Testis (tissue), 2 donors: ENCODE measurements at regions not wholly inside any gene's neighbourhood (a gene's known extent, or its start where the extent isn't known, plus 50 kb on each side); places are given as distances from the start of the nearest gene placed in this dataset.

Experiments
- POLR2A ChIP-seq: fragments of 450-650 bp; IDR thresholded peaks from one replicate; pipeline ENCODE4 v1.6.1; 2017; ENCODE audit warnings: antibody characterized with exemption, mild to moderate bottlenecking, moderate library complexity
- TF ChIP-seq, protein P1 (sequence below), 3 experiments: fragments of 450-650 bp in 2 of 3; fragments of 200-600 bp in 1 of 3; sonication (generic) in 1 of 3; IDR thresholded peaks; one replicate each; pipeline ENCODE4 v1.5.1; 2016 to 2019; ENCODE audit warnings: antibody characterized with exemption in 3 of 3, mild to moderate bottlenecking in 2 of 3, moderate library complexity in 1 of 3

DNA sequence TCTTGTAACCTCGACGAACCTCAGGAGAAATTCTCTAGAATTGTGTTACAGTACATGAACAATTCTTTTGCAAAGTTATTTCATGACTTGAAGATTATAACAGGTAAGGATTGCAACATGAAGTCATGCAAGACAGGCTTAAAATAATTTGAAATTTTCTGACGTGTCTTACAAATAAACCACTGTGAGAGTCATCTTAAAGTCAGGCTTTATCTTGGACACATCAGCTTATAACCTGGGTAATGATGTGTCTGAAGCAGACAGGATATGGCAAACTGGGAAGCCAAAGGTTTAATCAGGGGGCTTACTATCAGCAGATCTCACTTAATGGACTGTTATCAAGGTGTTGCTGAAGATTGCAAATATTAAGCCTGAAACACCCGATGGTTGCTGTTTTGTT, 407.8 kb downstream of the KLF5 start:
- TF ChIP-seq, protein P1, sequence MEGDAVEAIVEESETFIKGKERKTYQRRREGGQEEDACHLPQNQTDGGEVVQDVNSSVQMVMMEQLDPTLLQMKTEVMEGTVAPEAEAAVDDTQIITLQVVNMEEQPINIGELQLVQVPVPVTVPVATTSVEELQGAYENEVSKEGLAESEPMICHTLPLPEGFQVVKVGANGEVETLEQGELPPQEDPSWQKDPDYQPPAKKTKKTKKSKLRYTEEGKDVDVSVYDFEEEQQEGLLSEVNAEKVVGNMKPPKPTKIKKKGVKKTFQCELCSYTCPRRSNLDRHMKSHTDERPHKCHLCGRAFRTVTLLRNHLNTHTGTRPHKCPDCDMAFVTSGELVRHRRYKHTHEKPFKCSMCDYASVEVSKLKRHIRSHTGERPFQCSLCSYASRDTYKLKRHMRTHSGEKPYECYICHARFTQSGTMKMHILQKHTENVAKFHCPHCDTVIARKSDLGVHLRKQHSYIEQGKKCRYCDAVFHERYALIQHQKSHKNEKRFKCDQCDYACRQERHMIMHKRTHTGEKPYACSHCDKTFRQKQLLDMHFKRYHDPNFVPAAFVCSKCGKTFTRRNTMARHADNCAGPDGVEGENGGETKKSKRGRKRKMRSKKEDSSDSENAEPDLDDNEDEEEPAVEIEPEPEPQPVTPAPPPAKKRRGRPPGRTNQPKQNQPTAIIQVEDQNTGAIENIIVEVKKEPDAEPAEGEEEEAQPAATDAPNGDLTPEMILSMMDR (IDR thresholded peaks at IDR 0.05): no peak
- no peak for TF ChIP-seq POLR2A
